GM03348 (cell line): ENCODE measurements at regions not wholly inside any gene's neighbourhood (a gene's known extent, or its start where the extent isn't known, plus 50 kb on each side); places are given as distances from the start of the nearest gene placed in this dataset.

Experiments
- DNase-seq: peaks from one replicate; pipeline ENCODE4 v3.0.0; 2012; ENCODE audit warnings: low spot score

- no peak for DNase-seq
These were observed 1817.2 kb downstream of the STIM2 start for GRCh38 chr4:28677808-28678207.

DNA sequence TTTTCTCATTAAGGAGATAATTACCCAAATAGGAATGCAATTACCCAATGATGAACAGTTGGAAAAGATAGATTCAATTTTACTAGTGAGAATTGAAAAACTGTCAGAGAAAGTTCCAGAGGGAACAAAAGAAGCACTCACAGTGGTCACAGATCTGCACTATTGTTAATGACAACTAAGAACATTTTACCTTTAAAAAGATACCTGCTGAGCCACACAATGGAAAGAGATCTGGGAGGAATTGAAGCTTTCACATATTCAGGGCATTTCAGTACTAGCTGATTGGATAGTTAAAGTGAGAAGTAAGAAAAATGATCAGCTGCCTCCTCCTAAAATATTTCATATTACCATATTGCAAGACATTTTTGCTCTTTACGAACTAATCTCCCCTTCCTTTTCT is 1822.2 kb downstream of the STIM2 start:
- DNase-seq: no peak

- peak; percentile 21 for DNase-seq
These were observed 1826.0 kb downstream of the STIM2 start for GRCh38 chr4:28686618-28687017.

GRCh38 chr4:28690890-28691289 is 1830.2 kb downstream of the STIM2 start:
- DNase-seq: no peak

DNA sequence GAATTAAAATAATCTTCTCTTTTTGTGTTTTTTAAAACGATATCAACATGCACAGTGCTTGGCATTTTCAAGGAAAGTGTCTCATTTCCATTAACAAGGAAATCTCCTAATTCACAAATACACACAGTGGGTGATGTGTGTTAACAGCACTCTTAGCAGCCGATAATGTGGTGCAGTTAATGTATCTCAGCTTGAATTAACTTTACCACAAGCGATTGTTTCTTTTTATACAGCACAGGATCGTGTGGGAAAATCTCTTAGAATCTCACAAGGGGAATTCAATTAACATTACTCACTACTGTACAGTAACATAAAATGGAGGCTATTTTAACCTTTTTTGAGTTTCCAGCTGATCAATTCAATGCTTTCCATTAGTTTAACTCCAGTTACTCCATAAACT is 1841.9 kb downstream of the STIM2 start:
- DNase-seq: peak; percentile 13

DNA sequence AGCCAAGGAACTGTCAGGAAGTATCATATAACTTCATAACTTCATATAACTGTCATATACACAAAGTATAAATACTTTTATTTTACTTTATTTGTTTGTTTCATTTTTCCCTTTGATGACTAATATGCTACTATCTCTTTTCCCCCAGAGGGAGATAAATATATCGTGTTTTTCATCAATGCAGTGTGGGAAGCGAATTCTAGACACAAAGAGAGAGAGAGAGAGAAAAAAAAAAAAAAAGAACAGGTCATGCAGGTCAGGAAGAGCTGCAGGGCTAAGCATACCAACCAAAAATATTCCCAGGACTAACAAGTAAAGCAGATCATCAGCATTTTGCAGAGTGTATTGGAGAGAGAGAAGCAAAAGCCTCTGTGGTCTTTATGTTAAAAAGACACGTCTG is 1849.2 kb downstream of the STIM2 start:
- no peak for DNase-seq

DNA sequence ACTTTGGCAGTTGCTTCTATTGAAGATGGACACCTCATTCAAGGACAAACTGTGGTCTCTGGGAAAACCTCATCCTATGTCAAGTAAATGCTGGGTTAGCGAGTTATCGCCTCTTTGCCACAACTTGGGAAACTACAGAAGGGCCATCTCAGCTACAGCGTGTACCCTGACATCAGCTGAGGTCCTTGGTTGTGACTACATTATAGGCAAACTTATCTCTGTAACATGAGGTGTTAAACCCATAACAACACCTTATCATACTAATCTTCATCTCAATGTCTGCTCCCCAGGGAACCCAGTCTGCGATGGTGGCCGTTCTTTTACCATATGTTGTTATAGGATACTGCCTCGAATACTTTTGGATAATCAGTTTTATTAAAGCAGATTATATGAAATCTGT is 1862.7 kb downstream of the STIM2 start:
- no peak for DNase-seq

DNA sequence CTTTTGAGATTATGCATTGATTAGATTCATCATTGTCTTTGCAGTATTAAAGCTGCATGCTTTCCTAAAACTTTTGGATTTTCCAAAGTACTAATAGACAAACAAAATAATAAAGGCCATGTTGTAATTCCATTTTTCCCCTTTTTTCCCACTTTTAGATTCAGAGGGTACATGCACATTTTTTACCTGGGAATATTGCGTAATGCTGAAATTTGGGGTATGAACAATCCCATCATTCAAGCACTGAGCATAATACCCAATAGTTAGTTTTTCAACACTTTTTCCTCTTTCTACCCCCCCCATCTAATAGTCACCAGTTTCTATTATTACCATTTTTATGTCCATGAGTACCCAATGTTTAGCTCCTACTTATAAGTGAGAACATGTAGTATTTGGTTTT is 1863.6 kb downstream of the STIM2 start:
- no peak for DNase-seq

- no peak for DNase-seq
These were observed 1869.7 kb downstream of the STIM2 start for GRCh38 chr4:28730304-28730703.

GRCh38 chr4:28744066-28744465 is 1883.4 kb downstream of the STIM2 start:
- no peak for DNase-seq

DNA sequence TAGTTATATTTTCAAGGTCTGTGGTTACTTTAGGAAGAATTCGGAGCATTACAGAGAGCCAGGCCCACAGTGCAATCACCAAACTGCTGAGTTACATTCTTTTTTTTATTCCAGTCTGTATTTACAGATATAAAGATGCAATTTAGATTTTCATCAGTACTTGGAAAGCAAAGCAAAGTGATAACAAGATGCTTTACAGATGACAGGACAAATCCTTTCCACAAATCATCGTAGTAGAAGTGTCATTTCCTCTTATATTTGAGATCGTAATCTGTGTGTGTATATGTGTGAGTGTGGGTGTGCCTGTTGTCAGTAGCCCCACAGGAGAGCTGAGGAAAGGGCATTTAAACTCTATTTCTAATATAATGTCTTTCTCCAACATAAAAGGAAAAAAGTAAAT is 1893.7 kb downstream of the STIM2 start:
- no peak for DNase-seq

DNA sequence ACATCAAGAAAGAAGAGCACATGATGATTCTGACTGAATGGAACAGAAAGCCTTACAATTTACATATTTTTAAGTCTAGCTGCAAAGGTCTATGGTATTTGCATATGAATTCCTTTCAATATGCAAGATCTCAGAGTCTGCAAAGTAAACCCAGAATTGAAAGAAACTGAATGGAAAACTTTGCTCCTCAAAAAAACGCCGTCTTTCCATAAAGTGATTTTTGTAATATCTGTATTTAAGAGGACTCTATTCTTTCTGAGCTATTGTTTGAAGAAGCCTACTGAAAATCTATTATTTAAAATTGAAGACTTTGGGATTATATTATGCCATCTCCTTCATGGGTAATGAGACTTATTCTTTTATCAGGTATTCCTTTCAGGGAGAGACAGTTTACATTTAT is 1894.4 kb downstream of the STIM2 start:
- no peak for DNase-seq

DNA sequence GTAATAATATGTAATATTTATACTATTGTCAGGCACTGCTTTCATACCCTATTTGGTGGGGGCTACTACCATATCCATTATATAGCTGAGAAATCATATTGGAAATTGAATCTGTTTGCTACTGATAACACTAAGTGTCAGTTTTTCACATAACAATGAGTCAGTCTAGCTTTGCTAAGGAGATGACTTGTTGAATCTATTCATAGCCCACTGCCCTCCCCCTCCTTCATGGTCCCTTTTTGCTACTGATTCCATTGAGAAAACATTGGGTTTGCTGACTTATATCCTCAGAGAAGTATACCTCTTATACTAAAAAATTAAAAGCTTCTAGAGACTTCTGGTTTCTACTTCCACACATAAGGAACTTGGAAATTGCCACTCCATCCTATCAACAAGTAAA is 1898.4 kb downstream of the STIM2 start:
- DNase-seq: no peak

DNA sequence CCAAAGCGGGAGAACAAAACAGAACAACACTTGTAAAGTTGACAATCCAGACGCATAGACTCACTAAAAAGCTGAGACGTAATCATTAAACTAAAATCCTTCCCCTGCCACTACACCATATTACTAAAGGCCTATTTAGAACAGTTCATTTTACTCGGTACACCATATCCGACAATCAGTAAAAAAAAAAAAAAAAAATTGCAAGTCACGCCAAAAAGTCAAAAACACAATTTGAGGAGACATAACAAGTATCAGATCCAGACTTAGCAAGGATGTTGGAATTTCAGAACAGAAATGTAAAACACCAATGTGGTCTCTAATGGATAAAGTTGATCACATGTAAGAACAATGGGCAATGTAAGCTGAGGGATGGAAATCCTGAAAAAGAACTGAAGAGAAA is 1899.4 kb downstream of the STIM2 start:
- no peak for DNase-seq

- peak; percentile 50 for DNase-seq
These were observed 1911.4 kb downstream of the STIM2 start for GRCh38 chr4:28772066-28772465.

DNA sequence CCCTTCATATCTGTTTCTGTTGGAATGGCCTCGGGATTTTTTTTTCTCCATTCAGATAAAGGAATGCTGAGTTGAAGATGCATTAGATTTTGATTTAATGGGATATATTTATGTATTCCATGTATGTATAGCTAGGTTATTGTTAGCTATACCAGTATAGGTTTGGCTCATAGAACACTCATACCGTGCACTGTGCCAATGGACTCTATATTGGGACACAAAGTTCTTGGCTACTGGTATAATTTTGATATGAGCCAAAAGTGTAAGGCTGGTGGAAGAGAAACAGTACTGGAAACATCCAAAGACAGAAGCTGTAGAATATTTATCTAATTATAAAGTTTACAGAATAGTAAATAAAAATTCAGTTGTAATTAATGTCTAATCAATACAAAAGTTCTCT is 1912.1 kb downstream of the STIM2 start:
- DNase-seq: no peak

- no peak for DNase-seq
These were observed 1913.7 kb downstream of the STIM2 start for GRCh38 chr4:28774344-28774743.

GRCh38 chr4:28776004-28776403 is 1915.4 kb downstream of the STIM2 start:
- no peak for DNase-seq

GRCh38 chr4:28784188-28784587 is 1923.5 kb downstream of the STIM2 start:
- DNase-seq: no peak

DNA sequence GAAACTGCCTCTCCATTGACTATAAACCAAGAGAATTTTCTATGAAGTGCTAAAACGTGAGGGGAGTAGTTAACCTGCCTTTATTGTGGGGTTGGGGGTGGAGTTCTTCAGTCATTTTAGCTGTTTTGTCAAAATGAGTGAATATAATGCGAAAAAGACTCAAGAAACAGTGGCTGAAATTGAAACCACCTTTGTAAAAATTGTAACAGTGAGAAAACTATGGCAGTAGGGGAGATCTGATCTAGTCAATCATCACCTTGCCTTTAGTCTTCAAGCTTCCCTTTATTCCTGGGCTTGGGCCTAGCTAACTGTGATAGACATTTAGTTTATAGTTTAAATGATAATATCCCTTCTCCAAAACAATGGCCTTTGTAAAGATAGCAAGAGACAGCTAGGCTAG is 1927.3 kb downstream of the STIM2 start:
- no peak for DNase-seq

DNA sequence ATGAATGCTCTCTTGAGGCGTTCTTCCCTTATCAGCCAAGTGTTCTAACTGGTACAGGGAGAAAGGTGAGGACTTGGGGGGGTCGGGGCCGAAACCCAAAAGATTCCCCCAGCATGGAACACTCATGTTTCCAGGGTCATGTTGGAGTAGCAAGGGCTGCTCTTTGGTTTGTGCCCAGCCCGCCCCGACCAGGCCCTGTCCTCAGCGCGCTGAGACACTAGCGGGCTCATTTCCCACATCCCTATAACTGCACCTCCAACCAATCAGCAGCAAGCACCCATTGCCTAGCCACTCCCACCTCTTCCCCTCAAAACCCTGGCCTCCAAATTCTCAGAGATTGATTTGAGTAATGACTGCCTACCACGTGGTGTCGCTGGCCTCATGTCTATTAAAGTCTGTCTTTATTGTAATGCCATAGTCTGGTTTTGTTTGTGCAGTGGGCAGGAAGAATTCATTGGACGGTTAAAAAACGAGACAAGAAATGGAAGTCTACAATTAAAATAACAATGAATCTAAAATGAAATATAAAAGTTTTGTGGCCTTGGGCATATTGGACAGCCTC is 1928.4 kb downstream of the STIM2 start:
- DNase-seq: no peak

- DNase-seq: no peak
These were observed 1927.1 kb upstream of the PCDH7 start for GRCh38 chr4:28792917-28793597.

- no peak for DNase-seq
These were observed 1920.5 kb upstream of the PCDH7 start for GRCh38 chr4:28799696-28800095.

DNA sequence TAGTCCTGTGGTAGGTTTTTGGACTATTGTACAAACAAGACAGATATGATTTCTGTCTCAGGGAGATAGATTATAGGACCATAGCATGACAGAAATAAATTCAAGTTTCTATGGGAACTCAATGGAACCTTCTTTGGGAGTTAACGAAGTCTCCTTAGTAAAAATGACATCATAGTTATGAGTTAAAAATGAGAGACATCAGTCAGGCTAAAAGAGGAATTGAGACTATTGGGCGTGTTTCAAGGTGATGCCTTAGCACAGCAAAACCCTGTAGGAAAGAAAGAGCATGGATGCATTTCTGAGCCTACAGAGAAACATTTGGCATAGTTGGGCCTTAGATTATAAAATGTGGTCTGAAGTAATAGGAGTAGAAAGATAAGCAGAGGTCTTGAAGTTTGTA is 1909.1 kb upstream of the PCDH7 start:
- no peak for DNase-seq
